Liver (tissue), 3 donors: ENCODE measurements at regions not wholly inside any gene's neighbourhood (a gene's known extent, or its start where the extent isn't known, plus 50 kb on each side); places are given as distances from the start of the nearest gene placed in this dataset.

ENCODE experiments used
- ATF3 ChIP-seq: IDR thresholded peaks from 2 replicates; pipeline ENCODE4 v1.6.1; 2016; ENCODE audit warnings: antibody characterized with exemption
- CTCF ChIP-seq: fragments of 150-350 bp; IDR thresholded peaks from 2 replicates; pipeline ENCODE4 v1.5.1; 2017; ENCODE audit warnings: improper control_type of control experiment, low read depth, low read length; ENCODE audit not compliant: missing input control
- EGR1 ChIP-seq, 2 donors: IDR thresholded peaks; 2 replicates each; pipeline ENCODE4 v1.6.1; 2016 to 2018; ENCODE audit warnings: antibody characterized with exemption in 2 of 2, low read depth in 2 of 2
- GABPA ChIP-seq, 2 donors: IDR thresholded peaks in 1 of 2; conservative IDR thresholded peaks in 1 of 2; 2 replicates each; pipeline ENCODE4 v1.6.1; 2016; ENCODE audit warnings: antibody characterized with exemption in 2 of 2, mild to moderate bottlenecking in 1 of 2, moderate library complexity in 1 of 2
- HNF4G ChIP-seq: IDR thresholded peaks from 2 replicates; pipeline ENCODE4 v1.6.1; 2016; ENCODE audit warnings: antibody characterized with exemption
- MAX ChIP-seq: IDR thresholded peaks from 2 replicates; pipeline ENCODE4 v1.6.1; 2016; ENCODE audit warnings: antibody characterized with exemption
- RAD21 ChIP-seq, 2 donors: IDR thresholded peaks; 2 replicates each; pipeline ENCODE4 v1.6.1; 2016; ENCODE audit warnings: antibody characterized with exemption in 2 of 2, mild to moderate bottlenecking in 2 of 2
- REST ChIP-seq: IDR thresholded peaks from 2 replicates; pipeline ENCODE4 v1.6.1; 2016; ENCODE audit warnings: antibody characterized with exemption, mild to moderate bottlenecking
- SP1 ChIP-seq: IDR thresholded peaks from 2 replicates; pipeline ENCODE4 v1.6.1; 2018; ENCODE audit warnings: antibody characterized with exemption, mild to moderate bottlenecking
- donor health status: healthy.
- donor health status: healthy.

- TF ChIP-seq CTCF: no peak
- TF ChIP-seq REST: no peak
- no peak for TF ChIP-seq MAX
- no peak for TF ChIP-seq GABPA (IDR thresholded peaks at IDR 0.05 in 1 of 2, conservative IDR thresholded peaks at IDR 0.05 in 1 of 2)
- TF ChIP-seq RAD21 (IDR thresholded peaks at IDR 0.05): peak; percentile 22 to 23
- TF ChIP-seq HNF4G: no peak
- no peak for TF ChIP-seq EGR1 (IDR thresholded peaks at IDR 0.05; ENCODE audit: low read depth in 2 of 2)
- no peak for TF ChIP-seq ATF3
- no peak for TF ChIP-seq SP1
Measured at GRCh38 chr2:173749315-173749714, 215.9 kb downstream of the SP3 start.
